ENCODE measurements at regions not wholly inside any gene's neighbourhood (a gene's known extent, or its start where the extent isn't known, plus 50 kb on each side); places are given as distances from the start of the nearest gene placed in this dataset.

GRCh38 chr12:87923361-87923760 is 105.8 kb downstream of the C12orf50 start:
- intact Hi-C loops (cut with DNase I): no loop called here
- 52 to 71% methylated on average over 3 of the region's 3 CpGs for WGBS, 2 donors
- H3K9me3 ChIP-seq: no peaks in the 10 kb centered on the region
- DNase-seq: no peak
- H3K27me3 ChIP-seq: no peaks in the 10 kb centered on the region
- TF ChIP-seq CTCF (IDR thresholded peaks at IDR 0.05) (no peak), EP300 (IDR thresholded peaks at IDR 0.05) (no peak)
- H3K4me3 ChIP-seq: no peak overlapping the region
- H3K36me3 ChIP-seq: no peaks in the 10 kb centered on the region
- H3K4me1 ChIP-seq: no peaks in the 10 kb centered on the region
- H3K27ac ChIP-seq: no peak overlapping the region

GRCh38 chr12:87922736-87923135 is 106.5 kb downstream of the C12orf50 start:
- DNase-seq: no peak
- 47 to 69% methylated on average over 2 of the region's 2 CpGs for WGBS, 2 donors
- intact Hi-C loops (cut with DNase I): no loop called here
- no peaks in the 10 kb centered on the region for H3K27me3 ChIP-seq
- TF ChIP-seq CTCF (IDR thresholded peaks at IDR 0.05) (no peak), EP300 (IDR thresholded peaks at IDR 0.05) (no peak), POLR2A (IDR thresholded peaks at IDR 0.05) (no peak), POLR2AphosphoS5 (IDR thresholded peaks at IDR 0.05) (no peak)
- no peak overlapping the region for H3K4me3 ChIP-seq
- no peak overlapping the region for H3K27ac ChIP-seq
- H3K9me3 ChIP-seq: no peaks in the 10 kb centered on the region
- H3K36me3 ChIP-seq: no peaks in the 10 kb centered on the region
- H3K4me1 ChIP-seq: no peaks in the 10 kb centered on the region

GRCh38 chr12:87921621-87922020 is 107.6 kb downstream of the C12orf50 start:
- H3K9me3 ChIP-seq: no peaks in the 10 kb centered on the region
- intact Hi-C loops (cut with DNase I): no loop called here
- no peaks in the 10 kb centered on the region for H3K4me1 ChIP-seq
- 63 to 68% methylated on average over 4 of the region's 4 CpGs for WGBS, 2 donors
- H3K27ac ChIP-seq: no peak overlapping the region
- H3K4me3 ChIP-seq: no peak overlapping the region
- DNase-seq: no peak
- TF ChIP-seq POLR2A (IDR thresholded peaks at IDR 0.05): no peak
- TF ChIP-seq CTCF (IDR thresholded peaks at IDR 0.05): no peak
- H3K27me3 ChIP-seq: no peaks in the 10 kb centered on the region
- H3K36me3 ChIP-seq: no peaks in the 10 kb centered on the region

GRCh38 chr12:87920139-87920538 is 109.1 kb downstream of the C12orf50 start:
- intact Hi-C loops (cut with DNase I): no loop called here
- Histone ChIP-seq H3K4me3 (no peak overlapping the region), H3K4me1 (no peaks in the 10 kb centered on the region), H3K36me3 (no peaks in the 10 kb centered on the region), H3K27me3 (no peaks in the 10 kb centered on the region), H3K9me3 (no peaks in the 10 kb centered on the region), H3K27ac (no peak overlapping the region)
- TF ChIP-seq POLR2AphosphoS5 (IDR thresholded peaks at IDR 0.05) (no peak), CTCF (IDR thresholded peaks at IDR 0.05) (no peak), EP300 (IDR thresholded peaks at IDR 0.05) (no peak), POLR2A (IDR thresholded peaks at IDR 0.05) (no peak)
- DNase-seq: no peak

- no peaks in the 10 kb centered on the region for H3K36me3 ChIP-seq
- H3K27me3 ChIP-seq: no peaks in the 10 kb centered on the region
- TF ChIP-seq EP300 (IDR thresholded peaks at IDR 0.05): no peak
- no peak for TF ChIP-seq POLR2AphosphoS5 (IDR thresholded peaks at IDR 0.05)
- no peak for TF ChIP-seq CTCF (IDR thresholded peaks at IDR 0.05)
- no peak for TF ChIP-seq POLR2A (IDR thresholded peaks at IDR 0.05)
- H3K4me3 ChIP-seq: no peak overlapping the region
- WGBS, 2 donors: 79 to 87% methylated on average over 4 of the region's 4 CpGs
- DNase-seq: no peak
- H3K27ac ChIP-seq: no peak overlapping the region
- H3K9me3 ChIP-seq: no peaks in the 10 kb centered on the region
- no peaks in the 10 kb centered on the region for H3K4me1 ChIP-seq
- intact Hi-C loops (cut with DNase I): no loop called here
These were observed 127.7 kb downstream of the C12orf50 start for GRCh38 chr12:87901457-87901856.
